ENCODE measurements at regions not wholly inside any gene's neighbourhood (a gene's known extent, or its start where the extent isn't known, plus 50 kb on each side); places are given as distances from the start of the nearest gene placed in this dataset.
A peak's percentile ranks its signal among the peaks of the same experiment; 100 is the strongest.

DNA sequence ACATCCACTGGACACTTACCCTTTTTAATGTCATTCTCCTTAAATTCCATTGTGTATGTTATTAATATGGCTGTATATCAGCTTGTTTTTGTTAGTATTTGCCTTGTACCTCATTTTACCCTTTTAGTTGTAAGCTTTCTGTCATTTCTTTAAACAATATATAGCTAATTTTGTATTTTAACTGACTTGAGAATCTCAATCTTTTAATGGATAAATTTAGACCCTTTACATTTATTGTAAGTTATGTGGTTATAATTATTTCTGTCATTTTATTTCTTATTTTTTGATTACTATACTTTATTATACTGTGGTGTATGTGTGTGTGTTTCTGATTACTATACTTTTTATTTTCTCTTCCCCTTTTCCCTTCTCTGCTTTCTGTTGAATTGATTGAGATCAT is 159.0 kb upstream of the LHX5 start:
- DNase-seq (ENCODE audit: low read depth in 2 of 3, low spot score in 2 of 3), result no peak

DNA sequence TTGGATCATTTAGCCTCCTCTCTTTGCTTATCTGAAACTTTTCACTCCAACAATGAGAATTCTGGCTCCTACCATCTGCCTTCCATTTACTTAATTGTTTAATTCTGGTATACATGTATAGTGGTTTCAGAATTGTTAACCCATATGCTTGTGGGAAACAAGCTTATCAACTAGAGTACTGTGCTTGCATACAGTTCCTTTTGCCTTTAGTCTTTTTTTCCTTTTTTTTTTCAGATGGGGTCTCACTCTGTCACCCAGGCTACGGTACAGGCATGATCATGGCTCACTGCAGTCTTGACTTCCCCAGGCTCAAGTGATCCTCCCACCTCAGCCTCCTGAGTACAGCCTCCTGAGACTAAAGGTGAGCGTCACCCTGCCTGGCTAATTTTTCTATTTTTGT is 153.8 kb upstream of the LHX5 start:
- DNase-seq (ENCODE audit: low read depth in 2 of 3, low spot score in 2 of 3), result no peak

DNA sequence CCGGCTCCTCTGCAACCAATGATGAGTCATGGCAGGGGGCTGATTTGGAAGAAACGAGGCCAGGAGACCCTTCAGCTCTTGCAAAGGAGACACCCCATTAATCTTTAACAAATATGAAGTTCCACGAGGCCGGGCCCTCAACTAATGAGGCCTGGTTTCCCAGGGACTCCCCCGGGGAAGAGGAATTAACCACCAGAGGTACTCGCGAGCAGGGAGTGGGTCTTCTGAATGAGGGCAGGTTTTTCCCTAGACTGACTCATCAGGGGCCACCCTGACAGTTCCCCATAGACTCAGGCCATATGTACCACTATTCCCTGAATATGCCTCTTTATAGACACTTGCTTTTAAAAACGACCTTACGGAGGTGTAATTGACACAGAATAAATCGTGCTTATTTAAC is 150.7 kb upstream of the LHX5 start:
- no peak for DNase-seq (ENCODE audit: low read depth in 2 of 3, low spot score in 2 of 3)

GRCh38 chr12:113620437-113620976 is 148.8 kb upstream of the LHX5 start:
- DNase-seq (ENCODE audit: low read depth in 2 of 3, low spot score in 2 of 3), result no peak

- DNase-seq (ENCODE audit: low read depth in 2 of 3, low spot score in 2 of 3), result no peak
Observed at GRCh38 chr12:113619202-113619601, 147.5 kb upstream of the LHX5 start.

- DNase-seq (ENCODE audit: low read depth in 2 of 3, low spot score in 2 of 3), result no peak
Observed at GRCh38 chr12:113613414-113613813, 141.7 kb upstream of the LHX5 start.

DNA sequence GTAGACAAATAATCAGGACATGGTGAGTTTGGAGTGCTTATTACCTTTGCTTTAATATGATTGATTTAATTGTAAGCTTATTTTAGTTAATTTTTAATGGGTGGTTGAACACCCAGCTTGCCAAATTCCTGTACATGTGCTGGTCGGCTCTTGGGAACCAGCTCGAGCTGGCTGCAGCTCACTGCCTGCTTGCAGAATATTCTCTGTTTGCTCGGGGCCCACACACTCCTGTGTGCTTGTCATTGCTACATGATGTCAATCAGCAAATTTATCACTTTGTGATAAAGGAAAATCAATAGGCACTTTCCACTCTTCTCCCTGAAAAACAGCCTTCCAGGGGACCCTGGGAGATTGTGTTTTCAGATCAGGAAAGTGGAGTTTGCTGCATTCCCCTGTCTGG is 141.1 kb upstream of the LHX5 start:
- no peak for DNase-seq (ENCODE audit: low read depth in 2 of 3, low spot score in 2 of 3)

- no peak for DNase-seq (ENCODE audit: low read depth in 2 of 3, low spot score in 2 of 3)
Observed at GRCh38 chr12:113612076-113612728, 140.5 kb upstream of the LHX5 start.

GRCh38 chr12:113611652-113612051 is 140.0 kb upstream of the LHX5 start:
- no peak for DNase-seq (ENCODE audit: low read depth in 2 of 3, low spot score in 2 of 3)

- no peak for DNase-seq (ENCODE audit: low read depth in 2 of 3, low spot score in 2 of 3)
Observed at GRCh38 chr12:113610698-113611097, 139.0 kb upstream of the LHX5 start.

DNA sequence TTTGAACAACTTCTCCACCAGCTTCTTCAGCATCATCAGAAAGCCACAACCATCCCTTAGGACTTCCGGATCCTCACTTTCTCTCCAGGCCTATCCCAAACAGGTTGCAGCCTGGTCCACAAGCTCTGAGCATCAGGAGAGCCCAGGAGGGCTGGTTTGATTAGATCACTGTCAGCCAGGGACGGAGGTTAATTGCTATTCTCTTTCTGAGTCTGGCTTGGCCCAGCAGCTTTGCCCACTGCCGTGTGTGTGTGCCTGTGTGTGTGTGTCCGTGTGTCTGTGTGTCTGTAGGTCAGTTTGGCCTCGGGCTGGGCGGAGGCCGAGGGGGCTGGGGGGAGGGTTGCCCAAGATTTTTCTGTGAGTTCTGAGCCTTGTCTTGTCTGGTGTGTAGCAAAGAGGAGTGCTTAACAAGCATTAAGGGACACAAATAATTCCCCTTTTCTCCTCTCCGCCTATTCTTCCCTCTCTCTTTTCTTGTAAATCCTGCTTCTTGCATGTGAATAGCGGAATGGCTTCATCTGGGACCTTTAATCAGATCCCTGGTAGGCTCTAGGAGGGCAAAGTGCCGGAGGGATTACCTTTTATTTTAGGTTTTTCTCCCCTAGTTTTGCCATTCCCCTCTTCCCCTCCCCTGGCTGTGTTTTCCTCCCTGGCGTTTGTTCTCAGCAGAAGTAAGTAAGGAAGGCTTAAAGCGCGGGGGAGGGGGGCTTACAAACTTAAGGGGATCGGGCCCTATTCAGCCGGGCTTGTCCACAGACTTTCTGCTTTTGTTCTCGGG is 138.2 kb upstream of the LHX5 start:
- DNase-seq (ENCODE audit: low read depth in 2 of 3, low spot score in 2 of 3), result no peak

- DNase-seq (ENCODE audit: low read depth in 2 of 3, low spot score in 2 of 3), result no peak
Observed at GRCh38 chr12:113604666-113605065, 133.0 kb upstream of the LHX5 start.

- peak in 1 of 3 donors; percentile 29 for DNase-seq (ENCODE audit: low read depth in 2 of 3, low spot score in 2 of 3)
Observed at GRCh38 chr12:113601656-113602263, 130.1 kb upstream of the LHX5 start.

DNA sequence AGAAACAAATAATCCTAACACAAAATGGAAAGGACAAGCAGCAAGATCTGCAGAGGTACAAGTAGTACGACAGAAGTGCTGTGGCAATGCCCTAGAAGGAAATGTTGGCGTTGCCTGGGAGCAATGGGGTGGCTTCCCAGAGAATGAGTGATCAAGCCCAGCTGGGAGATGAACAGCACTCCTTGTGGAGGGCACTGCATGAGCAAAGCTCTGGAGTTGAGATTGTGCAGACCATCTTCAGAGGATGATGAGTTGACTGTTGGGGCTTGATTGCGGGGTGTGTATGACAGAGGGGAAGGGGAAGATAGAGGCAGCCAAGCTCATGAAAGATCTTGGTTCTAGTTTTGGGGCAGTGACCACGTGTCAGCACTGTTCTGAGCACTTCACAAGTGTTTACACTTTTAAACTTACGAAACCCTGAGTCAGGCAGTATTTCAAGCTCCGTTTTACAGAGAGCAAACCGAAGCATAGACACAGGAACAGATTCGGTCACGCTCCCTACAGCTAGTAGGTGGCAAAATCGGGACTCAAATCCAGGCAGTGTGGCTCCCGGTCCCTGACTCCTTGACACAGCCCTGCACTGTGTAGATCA is 127.2 kb upstream of the LHX5 start:
- no peak for DNase-seq (ENCODE audit: low read depth in 2 of 3, low spot score in 2 of 3)

DNA sequence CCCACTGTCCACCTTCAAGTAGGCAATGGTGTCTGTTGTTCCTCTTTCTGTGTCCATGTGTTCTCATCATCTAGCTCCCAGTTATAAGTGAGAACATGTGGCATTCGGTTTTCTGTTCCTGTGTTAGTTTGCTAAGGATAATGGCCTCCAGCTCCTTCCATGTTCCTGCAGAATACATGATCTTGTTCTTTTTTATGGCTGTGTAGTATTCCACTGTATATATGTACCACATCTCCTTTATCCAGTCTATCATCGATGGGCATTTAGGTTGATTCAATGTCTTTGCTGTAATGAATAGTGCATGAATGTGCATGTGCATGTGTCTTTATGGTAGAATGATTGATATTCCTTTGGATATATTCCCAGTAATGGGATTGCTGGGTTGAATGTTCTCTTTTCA is 123.3 kb upstream of the LHX5 start:
- no peak for DNase-seq (ENCODE audit: low read depth in 2 of 3, low spot score in 2 of 3)

DNA sequence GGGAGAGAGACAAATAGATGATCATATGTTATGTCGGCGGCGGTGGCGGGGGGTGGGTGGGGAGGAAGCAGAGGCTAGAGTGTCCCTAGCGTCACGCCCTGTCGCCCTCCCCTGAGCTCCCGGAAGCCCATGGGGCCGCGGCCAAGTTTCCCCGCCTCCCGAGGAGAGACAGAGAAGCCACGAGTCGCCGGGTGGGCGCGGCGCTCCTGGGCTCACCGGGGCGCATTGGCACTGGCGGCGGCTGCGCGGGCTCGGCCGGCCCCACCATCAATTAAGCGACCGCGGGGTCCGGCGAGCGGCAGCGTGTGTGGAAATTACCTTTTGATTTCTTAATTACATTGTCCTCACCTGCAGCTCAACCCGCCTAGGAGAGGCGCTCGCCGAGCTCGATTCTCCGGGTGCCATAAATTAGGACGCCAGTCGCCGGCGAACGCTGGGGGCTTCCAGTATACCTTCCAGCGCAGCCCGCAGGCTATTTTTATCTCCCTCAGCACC is 119.9 kb upstream of the LHX5 start:
- DNase-seq (ENCODE audit: low read depth in 2 of 3, low spot score in 2 of 3), result peak in 2 of 3 donors; percentile 50 to 63

GRCh38 chr12:113589437-113589836 is 117.8 kb upstream of the LHX5 start:
- no peak for DNase-seq (ENCODE audit: low read depth in 2 of 3, low spot score in 2 of 3)

GRCh38 chr12:113587720-113588119 is 116.0 kb upstream of the LHX5 start:
- DNase-seq (ENCODE audit: low read depth in 2 of 3, low spot score in 2 of 3), result no peak

DNA sequence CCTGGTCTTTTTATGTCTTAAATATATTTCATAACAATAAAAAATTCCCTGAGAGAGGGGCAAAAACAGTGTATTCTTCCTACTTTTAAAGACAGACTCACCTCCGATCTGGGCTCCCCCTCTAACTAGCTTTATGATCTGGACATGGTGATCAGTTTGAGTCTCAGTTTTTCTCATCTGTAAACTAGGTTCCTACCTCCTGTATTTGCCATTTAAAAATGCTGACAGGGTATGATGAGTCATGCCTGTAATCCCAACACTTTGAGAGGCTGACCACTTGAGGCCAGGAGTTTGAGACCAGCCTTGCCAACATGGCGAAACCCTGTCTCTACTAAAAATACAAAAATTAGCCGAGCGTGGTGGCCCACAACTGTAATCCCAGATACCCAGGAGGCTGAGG is 114.8 kb upstream of the LHX5 start:
- DNase-seq (ENCODE audit: low read depth in 2 of 3, low spot score in 2 of 3), result no peak

DNA sequence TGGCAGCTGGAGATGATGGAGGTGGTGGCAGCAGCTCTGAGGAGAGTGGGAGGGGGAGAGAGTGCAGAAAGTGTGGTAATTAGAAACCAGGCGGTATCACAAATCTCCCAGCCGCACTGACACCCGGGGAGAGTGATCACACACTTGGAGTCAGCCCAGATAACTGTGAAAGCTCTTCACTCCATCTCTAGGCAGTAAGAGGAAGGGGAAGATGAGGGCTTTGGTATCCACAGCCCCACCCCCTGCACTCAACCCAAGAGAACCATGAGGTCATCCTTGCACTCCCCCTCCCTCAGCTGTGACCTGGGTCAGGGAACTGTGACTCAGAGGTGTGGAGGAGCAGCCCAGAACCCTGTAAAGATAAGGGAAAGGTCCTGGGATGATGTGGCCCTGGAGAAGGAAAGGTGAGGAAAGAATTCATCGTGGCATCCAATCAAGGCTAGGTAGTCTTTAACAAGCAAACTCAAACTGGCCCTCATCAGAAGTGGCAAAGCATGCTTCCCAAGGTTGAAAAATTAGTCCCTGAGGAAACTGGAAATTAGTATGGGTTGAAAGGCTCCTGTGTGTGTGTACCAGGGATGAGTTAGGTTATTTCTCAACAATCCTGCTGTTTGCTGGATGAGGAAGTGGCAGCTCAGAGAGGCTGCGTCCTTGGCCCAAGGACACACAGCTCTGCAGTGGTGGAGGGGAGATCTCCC is 111.0 kb upstream of the LHX5 start:
- DNase-seq (ENCODE audit: low read depth in 2 of 3, low spot score in 2 of 3), result no peak

DNA sequence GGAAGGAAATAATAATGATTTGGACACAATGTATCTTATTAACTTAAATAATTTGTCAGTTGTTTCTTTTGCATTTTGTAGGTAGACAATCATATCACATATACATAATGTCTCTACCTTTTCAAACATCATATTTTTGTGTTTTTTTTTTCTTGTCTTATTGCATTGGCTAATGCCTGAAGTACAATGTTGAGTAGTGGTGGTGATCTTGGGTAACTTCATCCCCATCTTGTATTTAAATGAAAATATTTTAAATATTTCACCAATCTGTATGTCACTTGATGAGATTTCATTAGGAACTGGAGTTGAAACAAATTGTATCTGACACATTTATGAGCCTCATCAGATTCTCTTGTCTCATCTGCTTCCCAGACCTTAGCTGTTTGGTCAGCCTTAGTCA is 109.7 kb upstream of the LHX5 start:
- no peak for DNase-seq (ENCODE audit: low read depth in 2 of 3, low spot score in 2 of 3)

Measured in hematopoietic multipotent progenitor cell (in vitro differentiated cells).